HepG2 (cell line): ENCODE measurements at regions not wholly inside any gene's neighbourhood (a gene's known extent, or its start where the extent isn't known, plus 50 kb on each side); places are given as distances from the start of the nearest gene placed in this dataset.

ENCODE experiments used
- ATAC-seq: fragments of 200-7000 bp; cut with Tn5 transposase; 3 replicates; pipeline ENCODE4 v1.9.1; 2020; ENCODE audit warnings: mild to moderate bottlenecking, moderate library complexity
- BruUV-seq: library from RNA; stranded (reverse); fragments of 400-500 nt; replicated peaks from 2 replicates; lab custom pipeline; 2021; lab: Mats Ljungman, UMichigan
- CTCF ChIA-PET: fragments of 300-600 bp; formaldehyde crosslinking; extraction: SDS; loops from one replicate; lab custom pipeline; 2021; ENCODE audit warnings: low total read pairs, inconsistent platforms, low intra/inter-chr PET ratio; lab: Yijun Ruan, JAX
- POLR2A ChIA-PET: fragments of 350-600 bp; sonication (Branson Sonifier 250); formaldehyde crosslinking; loops from one replicate; lab custom pipeline; 2020; ENCODE audit warnings: antibody characterized with exemption, inconsistent platforms; lab: Yijun Ruan, JAX
- DNase-seq: peaks from one replicate; pipeline ENCODE4 v3.0.0-alpha.2; 2015; ENCODE audit warnings: low spot score
- FAIRE-seq: peaks from 3 replicates; lab custom pipeline; 2011; peaks lifted over from hg19 to GRCh38; lab: Jason Lieb, UNC
- H2AFZ ChIP-seq: one replicate; pipeline ENCODE4 v1.6.1; 2011; ENCODE audit warnings: low read length, inconsistent platforms
- H3K27ac ChIP-seq: fragments of 300-600 bp; 3 replicates; pipeline ENCODE4 v1.8.0; 2011; ENCODE audit warnings: mixed run types, mild to moderate bottlenecking, mixed read lengths, low read length, inconsistent platforms; ENCODE audit not compliant: insufficient read depth; ENCODE audit errors: extremely low read length
- H3K27me3 ChIP-seq, 2 experiments: fragments of 200-600 bp in 1 of 2; 2 replicates in 1 of 2; 3 replicates in 1 of 2; pipeline versions ENCODE4 v1.6.0 to v1.8.0; 2011; ENCODE audit warnings: low read length in 2 of 2, mild to moderate bottlenecking in 2 of 2, moderate library complexity in 2 of 2, inconsistent platforms in 1 of 2; ENCODE audit not compliant: insufficient read depth in 2 of 2, control insufficient read depth in 1 of 2
- H3K36me3 ChIP-seq, 2 experiments: fragments of 200-600 bp in 1 of 2; replicated peaks in 1 of 2; 2 replicates in 1 of 2; 3 replicates in 1 of 2; pipeline versions ENCODE4 v1.5.1 to v1.8.0; 2011; ENCODE audit warnings: low read length in 2 of 2, inconsistent platforms in 1 of 2; ENCODE audit not compliant: insufficient read depth in 2 of 2, control insufficient read depth in 1 of 2
- H3K4me1 ChIP-seq: 2 replicates; pipeline ENCODE4 v1.5.1; 2012; ENCODE audit warnings: low read length, inconsistent platforms; ENCODE audit not compliant: insufficient read depth
- H3K4me2 ChIP-seq: 2 replicates; pipeline ENCODE4 v1.6.0; 2011; ENCODE audit warnings: low read depth, low read length, inconsistent platforms
- H3K4me3 ChIP-seq, 3 experiments: fragments of 200-600 bp in 1 of 3; sonication (generic), shearing (Covaris generic) in 1 of 3; replicated peaks in 1 of 3; 2 replicates each; pipeline ENCODE4 v1.5.1; 2011 to 2016; ENCODE audit warnings: low read length in 3 of 3, inconsistent platforms in 2 of 3, low read depth in 2 of 3, mild to moderate bottlenecking in 2 of 3, control low read depth in 1 of 3, mixed read lengths in 1 of 3; ENCODE audit not compliant: insufficient read depth in 1 of 3
- H3K79me2 ChIP-seq: one replicate; pipeline ENCODE4 v1.6.1; 2011; ENCODE audit warnings: low read length, inconsistent platforms; ENCODE audit not compliant: insufficient read depth
- H3K9ac ChIP-seq: 2 replicates; pipeline ENCODE4 v1.6.0; 2011; ENCODE audit warnings: mild to moderate bottlenecking, low read depth, low read length, inconsistent platforms; ENCODE audit not compliant: insufficient read depth
- H3K9me3 ChIP-seq: 2 replicates; pipeline ENCODE4 v1.5.1; 2012; ENCODE audit warnings: mild to moderate bottlenecking, low read length
- H4K20me1 ChIP-seq: 2 replicates; pipeline ENCODE4 v1.6.0; 2011; ENCODE audit warnings: inconsistent platforms, mild to moderate bottlenecking, low read length, moderate library complexity; ENCODE audit not compliant: insufficient read depth
- ATF4 ChIP-seq, 2 experiments: fragments of 450-650 bp in 1 of 2; sonication (generic) in 1 of 2; formaldehyde crosslinking; IDR thresholded peaks; 2 replicates each; pipeline versions ENCODE4 v1.5.0 to v1.8.0; 2020 to 2022; ENCODE audit warnings: mild to moderate bottlenecking in 1 of 2, missing genetic modification reagents in 1 of 2
- CEBPG ChIP-seq: IDR thresholded peaks from 2 replicates; pipeline ENCODE4 v1.6.1; 2016
- LBX2 ChIP-seq: sonication (generic); formaldehyde crosslinking; IDR thresholded peaks from 2 replicates; pipeline ENCODE4 v1.5.0; 2020; ENCODE audit warnings: missing genetic modification reagents, mild to moderate bottlenecking, borderline replicate concordance
- MTF1 ChIP-seq: sonication (generic); formaldehyde crosslinking; IDR thresholded peaks from 2 replicates; pipeline ENCODE4 v1.5.0; 2020; ENCODE audit warnings: missing genetic modification reagents
- NFAT5 ChIP-seq: sonication (generic); formaldehyde crosslinking; IDR thresholded peaks from 2 replicates; pipeline ENCODE4 v1.4.0; 2020; ENCODE audit warnings: missing genetic modification reagents
- NFATC3 ChIP-seq: sonication (generic); formaldehyde crosslinking; IDR thresholded peaks from 2 replicates; pipeline ENCODE4 v1.5.1; 2020; ENCODE audit warnings: mild to moderate bottlenecking, missing genetic modification reagents
- NFRKB ChIP-seq: fragments of 450-650 bp; IDR thresholded peaks from 2 replicates; pipeline ENCODE4 v1.6.1; 2017
- PTBP1 ChIP-seq: fragments of 200-400 bp; formaldehyde crosslinking; IDR thresholded peaks from 2 replicates; pipeline ENCODE4 v1.6.1; 2018; ENCODE audit warnings: low read length, low read depth; ENCODE audit not compliant: poor library complexity, severe bottlenecking
- SNAPC4 ChIP-seq: sonication (generic); formaldehyde crosslinking; IDR thresholded peaks from 2 replicates; pipeline ENCODE4 v1.4.0; 2020; ENCODE audit warnings: mild to moderate bottlenecking, missing genetic modification reagents
- TRIM22 ChIP-seq: fragments of 450-650 bp; IDR thresholded peaks from 2 replicates; pipeline ENCODE4 v1.6.1; 2017
- ZFP41 ChIP-seq: sonication (generic); formaldehyde crosslinking; IDR thresholded peaks from 2 replicates; pipeline ENCODE4 v1.4.0; 2020; ENCODE audit warnings: mild to moderate bottlenecking, missing genetic modification reagents, borderline replicate concordance
- WGBS: methylation state at CpG from one replicate; pipeline ENCODE4 v1.1.6; 2017; ENCODE audit warnings: low lambda C conversion rate; 5-methylcytosine and 5-hydroxymethylcytosine counted together
- in situ Hi-C: cut with HindIII; loops from 2 replicates; pipeline ENCODE4 v1.10.0; 2017; ENCODE audit warnings: low pct_unique_long_range_greater_than_20kb; ENCODE audit not compliant: extremely low pct_ligation_motif_present
- intact Hi-C: fragments of 100-400 bp; cut with micrococcal nuclease; formaldehyde crosslinking; loops from one replicate; pipeline ENCODE4 v1.10.0; 2022; ENCODE audit not compliant: unreplicated experiment

GRCh38 chr3:147846854-147847478 is 437.8 kb downstream of the ZIC1 start:
- Histone ChIP-seq H3K9ac (no peak overlapping the region), H3K79me2 (no peaks in the 10 kb centered on the region), H3K4me3 (no peak overlapping the region), H2AFZ (no peak overlapping the region), H3K36me3 (no peaks in the 10 kb centered on the region), H3K9me3 (peaks cover 9% of the 10 kb centered on the region), H3K4me2 (no peak overlapping the region), H4K20me1 (no peaks in the 10 kb centered on the region), H3K27me3 (peaks cover 0 to 1% of the 10 kb centered on the region in 2 experiments; a peak in 1 of 5 replicates), H3K27ac (no peak overlapping the region), H3K4me1 (no peaks in the 10 kb centered on the region)
- 3% methylated on average over 3 of the region's 3 CpGs for WGBS
- in situ Hi-C loops (no loop called here), intact Hi-C loops (no loop called here)
- no TSS peak for BruUV-seq
- ChIA-PET CTCF (no interaction called here), POLR2A (no interaction called here)
- FAIRE-seq: no peak
- ATAC-seq: no peak
- no peak for DNase-seq
- no peak for TF ChIP-seq CEBPG
- TF ChIP-seq NFAT5 (CRISPR knock-in tag): no peak
- no peak for TF ChIP-seq ATF4 (CRISPR knock-in tag; IDR thresholded peaks at IDR 0.05)
- no peak for TF ChIP-seq MTF1 (CRISPR knock-in tag)
- no peak for TF ChIP-seq TRIM22
- no peak for TF ChIP-seq ZFP41
- no peak for TF ChIP-seq PTBP1
- no peak for TF ChIP-seq SNAPC4 (CRISPR knock-in tag)
- no peak for TF ChIP-seq NFRKB
- no peak for TF ChIP-seq NFATC3 (CRISPR knock-in tag)
- TF ChIP-seq LBX2 (CRISPR knock-in tag): no peak
